Spleen (tissue), 3 donors: ENCODE measurements at regions not wholly inside any gene's neighbourhood (a gene's known extent, or its start where the extent isn't known, plus 50 kb on each side); places are given as distances from the start of the nearest gene placed in this dataset.

Source experiments
- POLR2A ChIP-seq, 3 donors: fragments of 450-650 bp; IDR thresholded peaks; one replicate each; pipeline ENCODE4 v1.5.1; 2017; ENCODE audit warnings: antibody characterized with exemption in 3 of 3, mild to moderate bottlenecking in 1 of 3
- POLR2AphosphoS5 ChIP-seq, 3 donors: sonication (generic); formaldehyde crosslinking; IDR thresholded peaks; one replicate each; pipeline ENCODE4 v1.5.1; 2017; ENCODE audit warnings: antibody characterized with exemption in 3 of 3

DNA sequence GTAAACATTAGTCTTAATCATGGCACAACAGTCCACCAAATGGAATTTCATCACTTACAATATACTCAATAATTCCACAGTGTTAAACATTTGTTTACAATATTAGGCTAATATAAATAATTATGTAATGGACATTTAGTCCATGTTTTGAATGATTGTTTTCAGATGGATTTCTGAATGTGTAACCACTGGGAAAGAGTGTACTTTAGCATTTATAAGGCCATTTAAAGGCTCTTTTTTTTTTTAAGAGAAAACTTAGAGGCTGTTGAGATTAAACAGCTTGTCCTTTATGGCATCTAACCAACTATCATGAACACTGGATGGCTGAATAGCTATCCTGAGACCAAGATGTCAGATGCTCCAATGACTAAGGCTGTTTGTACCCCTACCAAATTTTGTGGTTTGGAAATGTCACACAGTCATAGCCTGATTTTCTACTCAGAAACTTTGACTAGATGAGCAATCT lies 248.3 kb upstream of the GLI3 start:
- TF ChIP-seq POLR2AphosphoS5 (IDR thresholded peaks at IDR 0.05): no peak
- TF ChIP-seq POLR2A (IDR thresholded peaks at IDR 0.05): no peak
